Liver (tissue), 7 donors: ENCODE measurements at regions not wholly inside any gene's neighbourhood (a gene's known extent, or its start where the extent isn't known, plus 50 kb on each side); places are given as distances from the start of the nearest gene placed in this dataset.

Source experiments
- DNase-seq: peaks from one replicate; pipeline ENCODE4 v3.0.0-alpha.2; 2017; ENCODE audit warnings: low spot score
- H3K27ac ChIP-seq, 2 donors: one replicate each; pipeline ENCODE4 v1.7.0; 2013; ENCODE audit warnings: inconsistent platforms in 2 of 2, low read length in 2 of 2, control low read depth in 1 of 2, low read depth in 1 of 2, mild to moderate bottlenecking in 1 of 2
- H3K27me3 ChIP-seq, 4 donors: one replicate each; pipeline versions ENCODE4 v1.6.1 to v1.7.0; 2013; ENCODE audit warnings: low read length in 3 of 4, inconsistent platforms in 1 of 4, mild to moderate bottlenecking in 1 of 4, moderate library complexity in 1 of 4; ENCODE audit not compliant: control insufficient read depth in 4 of 4, insufficient read depth in 4 of 4
- H3K36me3 ChIP-seq, 4 donors: one replicate each; pipeline versions ENCODE4 v1.6.1 to v1.7.0; 2013; ENCODE audit warnings: low read length in 3 of 4, mild to moderate bottlenecking in 3 of 4, low read depth in 1 of 4, moderate library complexity in 1 of 4; ENCODE audit not compliant: control insufficient read depth in 4 of 4, insufficient read depth in 3 of 4
- H3K4me1 ChIP-seq, 4 donors: one replicate each; pipeline versions ENCODE4 v1.6.1 to v1.7.0; 2013; ENCODE audit warnings: low read length in 3 of 4, mild to moderate bottlenecking in 3 of 4, moderate library complexity in 1 of 4; ENCODE audit not compliant: control insufficient read depth in 4 of 4, insufficient read depth in 4 of 4
- H3K4me3 ChIP-seq, 3 donors: one replicate each; pipeline versions ENCODE4 v1.6.1 to v1.7.0; 2013; ENCODE audit warnings: low read length in 3 of 3, control low read depth in 1 of 3, low read depth in 1 of 3, mild to moderate bottlenecking in 1 of 3
- H3K9ac ChIP-seq, 2 donors: one replicate each; pipeline ENCODE4 v1.7.0; 2013; ENCODE audit warnings: low read length in 2 of 2, mild to moderate bottlenecking in 2 of 2, moderate library complexity in 2 of 2, control low read depth in 1 of 2, low read depth in 1 of 2
- H3K9me3 ChIP-seq, 4 donors: one replicate each; pipeline versions ENCODE4 v1.6.1 to v1.7.0; 2013; ENCODE audit warnings: low read length in 3 of 4; ENCODE audit not compliant: control insufficient read depth in 4 of 4
- FOXA1 ChIP-seq: IDR thresholded peaks from 2 replicates; pipeline ENCODE4 v1.6.1; 2016; ENCODE audit warnings: antibody characterized with exemption
- FOXA2 ChIP-seq: IDR thresholded peaks from 2 replicates; pipeline ENCODE4 v1.6.1; 2016; ENCODE audit warnings: antibody characterized with exemption
- GABPA ChIP-seq, 2 donors: IDR thresholded peaks in 1 of 2; conservative IDR thresholded peaks in 1 of 2; 2 replicates each; pipeline ENCODE4 v1.6.1; 2016; ENCODE audit warnings: antibody characterized with exemption in 2 of 2, mild to moderate bottlenecking in 1 of 2, moderate library complexity in 1 of 2
- HNF4A ChIP-seq, 2 donors: conservative IDR thresholded peaks; 2 replicates each; pipeline ENCODE4 v1.6.1; 2016; ENCODE audit warnings: antibody characterized with exemption in 2 of 2, mild to moderate bottlenecking in 2 of 2
- HNF4G ChIP-seq: IDR thresholded peaks from 2 replicates; pipeline ENCODE4 v1.6.1; 2016; ENCODE audit warnings: antibody characterized with exemption
- JUND ChIP-seq, 2 donors: IDR thresholded peaks; 2 replicates each; pipeline ENCODE4 v1.6.1; 2016; ENCODE audit warnings: antibody characterized with exemption in 2 of 2
- NR2F2 ChIP-seq: IDR thresholded peaks from 2 replicates; pipeline ENCODE4 v1.6.1; 2016; ENCODE audit warnings: antibody characterized with exemption
- RAD21 ChIP-seq, 2 donors: IDR thresholded peaks; 2 replicates each; pipeline ENCODE4 v1.6.1; 2016; ENCODE audit warnings: antibody characterized with exemption in 2 of 2, mild to moderate bottlenecking in 2 of 2
- RXRA ChIP-seq, 2 donors: IDR thresholded peaks; 2 replicates each; pipeline ENCODE4 v1.6.1; 2017 to 2018; ENCODE audit warnings: antibody characterized with exemption in 2 of 2, mild to moderate bottlenecking in 1 of 2
- SP1 ChIP-seq: IDR thresholded peaks from 2 replicates; pipeline ENCODE4 v1.6.1; 2018; ENCODE audit warnings: antibody characterized with exemption, mild to moderate bottlenecking
- TAF1 ChIP-seq: conservative IDR thresholded peaks from 2 replicates; pipeline ENCODE4 v1.6.1; 2016; ENCODE audit warnings: antibody characterized with exemption, mild to moderate bottlenecking
- YY1 ChIP-seq: IDR thresholded peaks from 2 replicates; pipeline ENCODE4 v1.6.1; 2016; ENCODE audit warnings: antibody characterized with exemption, mild to moderate bottlenecking
- WGBS: extraction: QIAGEN DNeasy Blood & Tissue Kit; methylation state at CpG from one replicate; pipeline ENCODE4 v1.1.7; 2013; 5-methylcytosine and 5-hydroxymethylcytosine counted together
- TF ChIP-seq, protein P1 (sequence below): IDR thresholded peaks from 2 replicates; pipeline ENCODE4 v1.6.1; 2016; ENCODE audit warnings: antibody characterized with exemption
- TF ChIP-seq, protein P2 (sequence below): IDR thresholded peaks from 2 replicates; pipeline ENCODE4 v1.6.1; 2016; ENCODE audit warnings: antibody characterized with exemption, mild to moderate bottlenecking
- TF ChIP-seq, protein P3 (sequence below): IDR thresholded peaks from 2 replicates; pipeline ENCODE4 v1.6.1; 2016; ENCODE audit warnings: antibody characterized with exemption
- TF ChIP-seq, protein P4 (sequence below): IDR thresholded peaks from 2 replicates; pipeline ENCODE4 v1.6.1; 2016; ENCODE audit warnings: antibody characterized with exemption
- donor health status: healthy.
- donor health status: healthy.
- donor health status: healthy.
- donor health status: healthy.

DNA sequence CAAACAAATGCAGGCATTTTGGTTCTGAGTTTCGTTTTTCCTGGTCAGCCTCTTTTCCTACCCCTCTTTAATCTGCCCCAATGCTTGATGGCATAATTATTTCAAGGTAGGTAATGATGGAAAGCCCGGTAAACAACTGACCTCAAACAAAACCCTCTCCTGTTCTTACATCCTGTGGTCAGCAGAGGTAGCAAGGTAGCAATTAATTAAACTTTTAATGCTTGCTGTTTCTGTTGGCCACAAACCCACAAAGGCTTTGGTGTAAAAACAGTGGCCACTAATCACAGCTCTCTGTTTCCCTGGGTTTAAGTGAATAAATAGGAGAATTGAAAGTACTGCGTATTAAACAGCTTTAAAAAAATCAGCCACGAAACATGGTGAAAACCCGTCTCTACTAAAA is 261.5 kb upstream of the SOX4 start:
- Histone ChIP-seq H3K4me3 (no peak overlapping the region), H3K27ac (no peak overlapping the region), H3K27me3 (no peaks in the 10 kb centered on the region), H3K36me3 (no peaks in the 10 kb centered on the region), H3K9me3 (no peaks in the 10 kb centered on the region), H3K4me1 (no peaks in the 10 kb centered on the region), H3K9ac (no peak overlapping the region)
- DNase-seq: no peak
- TF ChIP-seq RAD21 (IDR thresholded peaks at IDR 0.05) (no peak), FOXA1 (no peak)
- WGBS: 86% methylated on average over 5 of the region's 5 CpGs

DNA sequence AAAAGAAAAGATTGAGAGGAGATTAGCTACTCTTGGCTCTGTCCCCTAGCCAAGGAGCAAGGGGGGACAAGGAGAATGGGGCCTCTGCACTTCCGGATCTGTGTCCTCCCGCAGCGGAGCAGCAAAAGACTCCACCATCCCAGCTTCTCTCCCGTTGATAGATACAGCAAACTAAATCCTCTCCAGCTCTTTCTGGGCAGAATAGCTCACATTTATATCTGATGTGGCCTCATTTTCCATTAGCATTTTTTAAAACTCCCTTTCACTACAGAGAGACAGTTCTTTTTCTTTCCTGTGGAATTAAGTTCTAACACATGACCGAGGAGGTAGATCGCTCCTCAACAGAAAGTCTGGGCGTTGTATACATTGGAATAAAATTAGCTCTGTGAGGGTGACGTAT is 260.9 kb upstream of the SOX4 start:
- H3K9me3 ChIP-seq: peaks cover 0 to 2% (median 0%) of the 10 kb centered on the region in 4 donors
- H3K9ac ChIP-seq: no peak overlapping the region
- no peak overlapping the region for H3K27ac ChIP-seq
- H3K27me3 ChIP-seq: no peaks in the 10 kb centered on the region
- H3K4me3 ChIP-seq: no peak overlapping the region
- no peaks in the 10 kb centered on the region for H3K36me3 ChIP-seq
- no peak for DNase-seq
- no peaks in the 10 kb centered on the region for H3K4me1 ChIP-seq
- WGBS: 94% methylated on average over 8 of the region's 8 CpGs
- TF ChIP-seq RAD21 (IDR thresholded peaks at IDR 0.05) (no peak), FOXA2 (no peak), RXRA (IDR thresholded peaks at IDR 0.05) (no peak), HNF4G (no peak), JUND (IDR thresholded peaks at IDR 0.05) (no peak), YY1 (no peak)
- TF ChIP-seq, protein P1, sequence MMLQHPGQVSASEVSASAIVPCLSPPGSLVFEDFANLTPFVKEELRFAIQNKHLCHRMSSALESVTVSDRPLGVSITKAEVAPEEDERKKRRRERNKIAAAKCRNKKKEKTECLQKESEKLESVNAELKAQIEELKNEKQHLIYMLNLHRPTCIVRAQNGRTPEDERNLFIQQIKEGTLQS: no peak
- TF ChIP-seq, protein P2, sequence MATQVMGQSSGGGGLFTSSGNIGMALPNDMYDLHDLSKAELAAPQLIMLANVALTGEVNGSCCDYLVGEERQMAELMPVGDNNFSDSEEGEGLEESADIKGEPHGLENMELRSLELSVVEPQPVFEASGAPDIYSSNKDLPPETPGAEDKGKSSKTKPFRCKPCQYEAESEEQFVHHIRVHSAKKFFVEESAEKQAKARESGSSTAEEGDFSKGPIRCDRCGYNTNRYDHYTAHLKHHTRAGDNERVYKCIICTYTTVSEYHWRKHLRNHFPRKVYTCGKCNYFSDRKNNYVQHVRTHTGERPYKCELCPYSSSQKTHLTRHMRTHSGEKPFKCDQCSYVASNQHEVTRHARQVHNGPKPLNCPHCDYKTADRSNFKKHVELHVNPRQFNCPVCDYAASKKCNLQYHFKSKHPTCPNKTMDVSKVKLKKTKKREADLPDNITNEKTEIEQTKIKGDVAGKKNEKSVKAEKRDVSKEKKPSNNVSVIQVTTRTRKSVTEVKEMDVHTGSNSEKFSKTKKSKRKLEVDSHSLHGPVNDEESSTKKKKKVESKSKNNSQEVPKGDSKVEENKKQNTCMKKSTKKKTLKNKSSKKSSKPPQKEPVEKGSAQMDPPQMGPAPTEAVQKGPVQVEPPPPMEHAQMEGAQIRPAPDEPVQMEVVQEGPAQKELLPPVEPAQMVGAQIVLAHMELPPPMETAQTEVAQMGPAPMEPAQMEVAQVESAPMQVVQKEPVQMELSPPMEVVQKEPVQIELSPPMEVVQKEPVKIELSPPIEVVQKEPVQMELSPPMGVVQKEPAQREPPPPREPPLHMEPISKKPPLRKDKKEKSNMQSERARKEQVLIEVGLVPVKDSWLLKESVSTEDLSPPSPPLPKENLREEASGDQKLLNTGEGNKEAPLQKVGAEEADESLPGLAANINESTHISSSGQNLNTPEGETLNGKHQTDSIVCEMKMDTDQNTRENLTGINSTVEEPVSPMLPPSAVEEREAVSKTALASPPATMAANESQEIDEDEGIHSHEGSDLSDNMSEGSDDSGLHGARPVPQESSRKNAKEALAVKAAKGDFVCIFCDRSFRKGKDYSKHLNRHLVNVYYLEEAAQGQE: no peak

DNA sequence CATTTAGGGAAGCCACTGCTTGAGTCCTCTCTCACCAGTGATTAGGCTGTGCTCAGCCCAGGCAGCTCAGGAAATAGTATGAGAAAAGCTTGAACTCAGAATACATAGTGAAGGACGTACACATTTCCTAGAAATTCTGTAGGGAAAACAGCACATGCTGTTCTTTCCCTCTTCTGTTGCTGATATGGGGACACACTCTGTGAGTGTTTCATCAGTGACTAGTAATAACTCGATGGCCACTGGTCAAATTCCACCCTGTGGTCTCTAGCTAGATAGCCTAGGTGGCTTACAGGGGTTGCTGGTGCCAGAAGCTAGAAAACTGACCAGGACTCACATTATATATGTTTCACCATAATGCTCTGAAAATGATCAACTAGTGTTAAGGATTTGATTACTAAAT is 259.8 kb upstream of the SOX4 start:
- WGBS: 66% methylated on average over 2 of the region's 2 CpGs
- Histone ChIP-seq H3K4me1 (no peaks in the 10 kb centered on the region), H3K9me3 (peaks cover 0 to 2% (median 0%) of the 10 kb centered on the region in 4 donors), H3K4me3 (no peak overlapping the region), H3K36me3 (no peaks in the 10 kb centered on the region), H3K27me3 (no peaks in the 10 kb centered on the region), H3K9ac (no peak overlapping the region), H3K27ac (no peak overlapping the region)
- no peak for DNase-seq
- TF ChIP-seq FOXA1 (no peak), FOXA2 (no peak), HNF4A (conservative IDR thresholded peaks at IDR 0.05) (no peak), SP1 (no peak), JUND (IDR thresholded peaks at IDR 0.05) (no peak), YY1 (no peak), GABPA (IDR thresholded peaks at IDR 0.05 in 1 of 2, conservative IDR thresholded peaks at IDR 0.05 in 1 of 2) (no peak), RXRA (IDR thresholded peaks at IDR 0.05) (no peak), HNF4G (no peak), RAD21 (IDR thresholded peaks at IDR 0.05) (no peak), TAF1 (no peak), NR2F2 (no peak)
- TF ChIP-seq, protein P2: no peak
- TF ChIP-seq, protein P1: no peak
- TF ChIP-seq, protein P3, sequence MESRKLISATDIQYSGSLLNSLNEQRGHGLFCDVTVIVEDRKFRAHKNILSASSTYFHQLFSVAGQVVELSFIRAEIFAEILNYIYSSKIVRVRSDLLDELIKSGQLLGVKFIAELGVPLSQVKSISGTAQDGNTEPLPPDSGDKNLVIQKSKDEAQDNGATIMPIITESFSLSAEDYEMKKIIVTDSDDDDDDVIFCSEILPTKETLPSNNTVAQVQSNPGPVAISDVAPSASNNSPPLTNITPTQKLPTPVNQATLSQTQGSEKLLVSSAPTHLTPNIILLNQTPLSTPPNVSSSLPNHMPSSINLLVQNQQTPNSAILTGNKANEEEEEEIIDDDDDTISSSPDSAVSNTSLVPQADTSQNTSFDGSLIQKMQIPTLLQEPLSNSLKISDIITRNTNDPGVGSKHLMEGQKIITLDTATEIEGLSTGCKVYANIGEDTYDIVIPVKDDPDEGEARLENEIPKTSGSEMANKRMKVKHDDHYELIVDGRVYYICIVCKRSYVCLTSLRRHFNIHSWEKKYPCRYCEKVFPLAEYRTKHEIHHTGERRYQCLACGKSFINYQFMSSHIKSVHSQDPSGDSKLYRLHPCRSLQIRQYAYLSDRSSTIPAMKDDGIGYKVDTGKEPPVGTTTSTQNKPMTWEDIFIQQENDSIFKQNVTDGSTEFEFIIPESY: no peak
- TF ChIP-seq, protein P4, sequence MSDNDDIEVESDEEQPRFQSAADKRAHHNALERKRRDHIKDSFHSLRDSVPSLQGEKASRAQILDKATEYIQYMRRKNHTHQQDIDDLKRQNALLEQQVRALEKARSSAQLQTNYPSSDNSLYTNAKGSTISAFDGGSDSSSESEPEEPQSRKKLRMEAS: no peak
